ENCODE measurements at regions not wholly inside any gene's neighbourhood (a gene's known extent, or its start where the extent isn't known, plus 50 kb on each side); places are given as distances from the start of the nearest gene placed in this dataset.
A peak's percentile ranks its signal among the peaks of the same experiment; 100 is the strongest.

- Mint-ChIP-seq H3K9me3 (ENCODE audit: low read depth) (peaks cover 8% of the 10 kb centered on the region), H3K4me3 (ENCODE audit: low read depth) (no peak overlapping the region), H3K36me3 (ENCODE audit: insufficient read depth) (no peaks in the 10 kb centered on the region), H3K4me1 (ENCODE audit: low read depth) (no peaks in the 10 kb centered on the region), H3K27ac (no peak overlapping the region), H3K27me3 (no peaks in the 10 kb centered on the region)
- no peak for TF ChIP-seq CTCF (IDR thresholded peaks at IDR 0.05; ENCODE audit: unreplicated experiment)
- DNase-seq (ENCODE audit: low spot score, unreplicated experiment): no peak
Measured at GRCh38 chr3:59688636-59689035, 638.8 kb upstream of the CFAP20DC start.

GRCh38 chr3:59685432-59685831 lies 635.6 kb upstream of the CFAP20DC start:
- no peaks in the 10 kb centered on the region for H3K4me1 Mint-ChIP-seq (ENCODE audit: low read depth)
- no peak overlapping the region for H3K27ac Mint-ChIP-seq
- H3K9me3 Mint-ChIP-seq (ENCODE audit: low read depth): peaks cover 3% of the 10 kb centered on the region
- no peaks in the 10 kb centered on the region for H3K27me3 Mint-ChIP-seq
- no peak overlapping the region for H3K4me3 Mint-ChIP-seq (ENCODE audit: low read depth)
- TF ChIP-seq CTCF (IDR thresholded peaks at IDR 0.05; ENCODE audit: unreplicated experiment): no peak
- no peak for DNase-seq (ENCODE audit: low spot score, unreplicated experiment)
- H3K36me3 Mint-ChIP-seq (ENCODE audit: insufficient read depth): no peaks in the 10 kb centered on the region

GRCh38 chr3:59684766-59685165 lies 634.9 kb upstream of the CFAP20DC start:
- H3K9me3 Mint-ChIP-seq (ENCODE audit: low read depth): peaks cover 3% of the 10 kb centered on the region
- no peak overlapping the region for H3K4me3 Mint-ChIP-seq (ENCODE audit: low read depth)
- H3K27ac Mint-ChIP-seq: no peak overlapping the region
- TF ChIP-seq CTCF (IDR thresholded peaks at IDR 0.05; ENCODE audit: unreplicated experiment): no peak
- no peak for DNase-seq (ENCODE audit: low spot score, unreplicated experiment)
- H3K27me3 Mint-ChIP-seq: no peaks in the 10 kb centered on the region
- no peaks in the 10 kb centered on the region for H3K4me1 Mint-ChIP-seq (ENCODE audit: low read depth)
- H3K36me3 Mint-ChIP-seq (ENCODE audit: insufficient read depth): no peaks in the 10 kb centered on the region

- DNase-seq (ENCODE audit: low spot score, unreplicated experiment): no peak
- H3K36me3 Mint-ChIP-seq (ENCODE audit: insufficient read depth): no peaks in the 10 kb centered on the region
- H3K4me1 Mint-ChIP-seq (ENCODE audit: low read depth): peaks cover 13% of the 10 kb centered on the region
- TF ChIP-seq CTCF (IDR thresholded peaks at IDR 0.05; ENCODE audit: unreplicated experiment): no peak
- H3K9me3 Mint-ChIP-seq (ENCODE audit: low read depth): no peaks in the 10 kb centered on the region
- no peak overlapping the region for H3K27ac Mint-ChIP-seq
- H3K27me3 Mint-ChIP-seq: no peaks in the 10 kb centered on the region
- no peak overlapping the region for H3K4me3 Mint-ChIP-seq (ENCODE audit: low read depth)
Measured at GRCh38 chr3:59680919-59681318, 631.1 kb upstream of the CFAP20DC start.

GRCh38 chr3:59677747-59678702 lies 628.2 kb upstream of the CFAP20DC start:
- Mint-ChIP-seq H3K4me3 (ENCODE audit: low read depth) (no peak overlapping the region), H3K9me3 (ENCODE audit: low read depth) (no peaks in the 10 kb centered on the region), H3K27me3 (no peaks in the 10 kb centered on the region), H3K27ac (peak overlapping the region; percentile 76), H3K36me3 (ENCODE audit: insufficient read depth) (no peaks in the 10 kb centered on the region), H3K4me1 (ENCODE audit: low read depth) (peaks cover 13% of the 10 kb centered on the region)
- DNase-seq (ENCODE audit: low spot score, unreplicated experiment): no peak
- TF ChIP-seq CTCF (IDR thresholded peaks at IDR 0.05; ENCODE audit: unreplicated experiment): no peak

All from progenitor cell of endocrine pancreas (in vitro differentiated cells).